HG03095 (cell line): ENCODE measurements at regions not wholly inside any gene's neighbourhood (a gene's known extent, or its start where the extent isn't known, plus 50 kb on each side); places are given as distances from the start of the nearest gene placed in this dataset.
"Not testable (repeated sequence)": the region's sequence is repeated elsewhere in the genome, so short reads cannot be mapped to it uniquely, and the experiment has no call there.

Experiments used
- ATAC-seq: cut with Tn5 transposase; IDR thresholded peaks from one replicate; pipeline ENCODE4 v1.9.1; 2021; ENCODE audit warnings: moderate library complexity; ENCODE audit not compliant: unreplicated experiment

GRCh38 chr9:129547063-129547462 lies 73.8 kb downstream of the C9orf50 start:
- ATAC-seq, result no peak

DNA sequence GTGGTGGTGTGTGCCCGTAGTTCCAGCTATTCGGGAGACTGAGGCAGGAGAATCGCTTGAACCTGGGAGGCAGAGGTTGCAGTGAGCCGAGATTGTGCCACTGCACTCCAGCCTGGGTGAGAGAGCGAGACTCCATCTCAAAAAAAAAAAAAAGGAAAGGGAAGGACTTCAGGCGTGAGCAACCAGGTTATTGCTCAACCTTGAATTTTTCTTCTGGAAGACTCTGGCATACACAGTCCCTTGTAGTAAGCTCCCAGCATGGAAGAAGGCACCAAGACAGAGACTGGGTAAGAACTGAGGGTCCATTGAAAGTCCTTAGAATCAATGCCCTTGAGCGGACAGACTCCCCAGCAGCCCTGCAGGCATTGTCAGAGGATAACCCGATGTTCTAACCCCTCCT lies 75.0 kb downstream of the C9orf50 start:
- not testable (repeated sequence) for ATAC-seq

DNA sequence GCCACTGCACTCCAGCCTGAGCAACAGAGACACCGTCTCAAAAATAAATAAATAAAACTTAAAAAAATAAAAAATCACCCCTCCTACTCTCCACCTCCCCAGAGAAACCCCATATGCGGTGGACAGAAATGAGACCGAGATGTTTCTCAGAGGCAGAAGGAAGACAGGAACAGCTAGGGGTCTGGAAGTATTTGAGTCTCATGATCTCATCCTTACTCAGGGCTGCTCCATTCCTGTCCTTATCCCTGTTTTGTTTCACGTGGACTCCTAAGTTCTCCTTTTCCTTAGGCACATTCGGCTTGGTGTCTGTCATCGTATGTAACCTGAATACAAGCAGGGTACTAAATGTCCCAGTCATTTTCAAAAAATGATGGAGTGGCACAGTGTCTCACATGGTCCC lies 76.1 kb downstream of the C9orf50 start:
- ATAC-seq, result no peak

DNA sequence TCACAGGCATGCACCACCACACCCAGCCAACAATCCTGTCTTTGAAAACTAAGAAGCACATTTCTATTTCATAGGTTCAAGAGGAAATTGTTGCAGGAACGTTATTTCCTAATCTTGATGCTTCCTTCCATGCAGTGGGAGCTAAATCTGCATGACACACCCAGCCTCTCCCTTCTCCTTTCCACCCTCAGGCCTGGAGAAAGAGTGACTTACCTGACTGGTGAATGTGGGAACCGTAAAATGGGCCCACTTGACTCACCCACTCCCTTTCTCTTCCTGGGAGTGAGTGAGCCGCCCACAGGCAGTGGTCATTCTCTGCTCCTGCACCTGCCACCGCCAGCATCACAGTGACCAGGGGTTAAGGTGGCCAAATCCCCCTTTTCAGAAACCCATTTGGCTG lies 78.2 kb downstream of the C9orf50 start:
- ATAC-seq, result no peak

DNA sequence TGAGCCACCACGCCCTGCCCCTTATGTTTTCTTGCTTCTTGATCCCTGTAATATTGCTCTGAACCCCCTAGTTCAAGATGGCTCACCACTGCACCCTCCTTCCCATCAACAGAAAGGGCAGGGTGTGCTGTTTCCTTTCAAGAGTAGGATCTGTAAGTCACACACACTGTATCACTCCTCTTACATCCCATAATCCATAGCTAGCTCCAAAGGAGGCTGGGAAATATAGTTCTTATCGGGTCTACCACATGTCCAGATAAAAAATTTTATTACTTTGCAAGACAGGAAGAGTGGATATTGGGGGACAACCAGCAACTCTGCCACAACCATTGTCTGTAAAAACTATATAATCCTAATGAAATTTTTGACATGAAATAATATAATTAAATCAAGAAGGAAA lies 79.6 kb downstream of the C9orf50 start:
- no peak for ATAC-seq

GRCh38 chr9:129539446-129539845 lies 81.5 kb downstream of the C9orf50 start:
- no peak for ATAC-seq

- ATAC-seq, result not testable (repeated sequence)
Measured at GRCh38 chr9:129531860-129532402, 89.0 kb downstream of the C9orf50 start.

GRCh38 chr9:129527955-129528354 lies 92.9 kb downstream of the C9orf50 start:
- not testable (repeated sequence) for ATAC-seq

DNA sequence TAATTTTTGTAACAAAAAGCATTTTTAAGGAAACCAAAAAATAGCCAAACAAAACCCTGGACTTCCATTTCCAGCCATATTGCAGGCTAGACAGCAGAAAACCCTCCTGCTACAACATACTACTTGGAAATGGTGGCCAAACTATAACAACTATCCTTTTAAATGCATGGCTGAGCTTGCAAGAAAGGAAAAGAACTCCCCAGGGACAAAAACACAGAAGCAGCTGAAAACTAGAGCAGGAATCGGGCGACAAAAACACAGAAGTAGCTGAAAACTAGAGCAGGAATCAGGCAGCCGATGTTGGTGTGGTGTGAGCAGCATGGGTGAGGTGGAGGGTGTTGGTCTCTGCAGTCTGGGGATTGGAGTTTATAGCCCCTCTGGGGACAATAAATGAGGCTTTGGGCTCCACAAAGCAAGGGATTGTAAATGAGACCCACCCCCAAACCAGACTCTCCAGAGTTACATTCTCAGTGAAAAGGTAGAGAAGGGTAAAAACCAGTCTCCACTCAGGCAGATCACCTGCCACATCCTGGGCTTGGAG lies 95.2 kb downstream of the C9orf50 start:
- ATAC-seq, result no peak

- no peak for ATAC-seq
Measured at GRCh38 chr9:129524582-129525270, 96.2 kb downstream of the C9orf50 start.

- ATAC-seq, result no peak
Measured at GRCh38 chr9:129523943-129524581, 96.8 kb downstream of the C9orf50 start.

DNA sequence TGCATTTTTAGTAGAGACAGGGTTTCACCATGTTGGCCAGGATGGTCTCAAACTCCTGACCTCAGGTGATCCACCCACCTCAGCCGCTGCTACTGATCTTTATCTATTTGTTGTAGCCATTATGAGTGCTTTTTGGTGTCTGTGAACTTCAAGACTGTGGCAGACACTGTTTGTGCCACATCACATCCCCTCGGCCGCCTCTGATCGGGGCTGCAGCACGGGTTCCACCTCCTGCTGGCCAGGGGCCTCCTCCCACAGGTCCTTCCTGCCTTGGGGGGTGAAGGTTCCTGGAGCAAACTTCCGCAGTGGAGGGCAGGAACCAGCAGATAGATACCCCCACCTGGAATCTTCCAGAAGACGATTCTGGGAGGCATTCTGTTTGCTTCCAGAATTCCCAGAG lies 98.5 kb downstream of the C9orf50 start:
- ATAC-seq, result no peak

GRCh38 chr9:129520082-129520481 lies 100.8 kb downstream of the C9orf50 start:
- no peak for ATAC-seq

GRCh38 chr9:129518074-129518473 lies 102.8 kb downstream of the C9orf50 start:
- no peak for ATAC-seq

DNA sequence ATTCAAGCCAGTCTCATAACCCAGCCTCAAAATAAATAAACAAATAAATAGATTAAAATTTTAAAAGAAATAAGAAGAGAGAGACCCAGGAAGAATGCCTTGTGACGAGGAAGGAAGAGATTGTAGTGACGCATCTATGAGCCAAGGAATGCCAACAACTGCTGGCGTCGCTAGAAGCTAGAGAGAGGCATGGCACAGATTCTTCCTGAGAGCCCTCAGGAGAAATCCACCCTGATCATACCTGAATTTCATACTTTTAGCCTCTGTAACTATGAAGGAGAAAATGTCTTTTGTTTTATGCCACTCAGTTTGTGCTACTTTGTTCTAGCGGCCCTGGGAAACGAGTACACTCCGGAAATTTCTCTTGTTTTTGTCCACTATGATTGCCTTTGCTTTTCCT lies 103.9 kb downstream of the C9orf50 start:
- no peak for ATAC-seq

DNA sequence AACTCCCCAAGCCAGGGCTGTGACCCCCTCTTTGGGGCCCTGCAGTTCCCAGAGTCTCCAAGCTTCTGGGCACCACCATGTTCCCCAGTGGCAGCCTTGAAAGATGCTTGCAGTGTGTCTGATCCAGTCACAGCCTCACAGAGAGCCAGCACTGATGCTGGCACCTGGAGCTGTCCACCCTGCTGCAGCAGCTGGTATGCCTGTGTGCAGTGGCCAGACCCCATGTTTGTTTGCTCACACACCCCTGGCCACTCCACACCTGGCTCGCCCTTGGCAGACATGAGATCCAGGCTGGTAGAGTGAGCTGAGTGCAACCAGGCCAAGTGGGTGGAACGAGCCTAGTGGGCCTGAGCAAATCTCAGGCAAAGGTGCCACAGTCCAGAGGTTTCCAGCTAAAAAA lies 106.0 kb downstream of the C9orf50 start:
- no peak for ATAC-seq

- no peak for ATAC-seq
Measured at GRCh38 chr9:129514497-129514867, 106.4 kb downstream of the C9orf50 start.

GRCh38 chr9:129513856-129514496 lies 106.9 kb downstream of the C9orf50 start:
- no peak for ATAC-seq

GRCh38 chr9:129513282-129513681 lies 107.6 kb downstream of the C9orf50 start:
- ATAC-seq, result no peak

DNA sequence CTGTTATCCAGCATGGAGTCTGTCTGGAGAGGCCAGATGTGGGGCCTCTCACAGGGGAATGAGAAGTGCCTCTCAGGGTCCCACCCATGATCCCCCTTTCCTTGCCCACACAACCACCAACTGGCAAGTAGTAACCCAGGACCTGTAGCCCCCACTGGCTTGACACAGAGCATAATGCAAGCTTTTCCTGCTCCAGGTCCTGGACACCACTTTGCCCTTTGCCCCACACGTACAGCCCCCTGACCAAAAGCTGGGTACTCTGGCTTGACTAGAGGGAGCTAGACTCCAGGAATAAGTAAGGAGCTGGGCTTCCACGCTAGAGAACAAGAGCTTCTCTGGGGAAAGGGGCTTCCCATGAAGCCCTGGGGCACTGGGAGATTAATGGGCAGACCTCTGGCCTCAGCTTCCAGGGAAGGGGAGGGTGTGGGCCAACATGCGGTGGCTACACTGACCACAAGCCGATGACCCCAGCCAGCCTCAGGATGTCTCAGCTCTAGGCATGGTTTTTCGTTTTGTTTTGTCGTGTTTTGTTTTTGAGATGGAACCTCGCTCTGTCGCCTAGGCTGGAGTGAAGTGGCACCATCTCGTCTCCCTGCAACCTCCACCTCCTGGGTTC lies 109.5 kb downstream of the C9orf50 start:
- no peak for ATAC-seq

GRCh38 chr9:129509533-129509928 lies 111.4 kb downstream of the C9orf50 start:
- no peak for ATAC-seq
